Thyroid gland (tissue), 4 donors: ENCODE measurements at regions not wholly inside any gene's neighbourhood (a gene's known extent, or its start where the extent isn't known, plus 50 kb on each side); places are given as distances from the start of the nearest gene placed in this dataset.

Experiments used
- CTCF ChIP-seq, 6 experiments: fragments of 200-600 bp in 3 of 6; fragments of 450-650 bp in 3 of 6; sonication (generic) in 3 of 6; IDR thresholded peaks; one replicate each; pipeline ENCODE4 v1.5.1; 2016 to 2019; ENCODE audit warnings: antibody characterized with exemption in 6 of 6, mild to moderate bottlenecking in 2 of 6, inconsistent platforms in 1 of 6, moderate library complexity in 1 of 6
- POLR2A ChIP-seq, 2 donors: fragments of 450-650 bp; IDR thresholded peaks; one replicate each; pipeline ENCODE4 v1.6.1; 2017; ENCODE audit warnings: antibody characterized with exemption in 2 of 2, mild to moderate bottlenecking in 2 of 2, moderate library complexity in 1 of 2

- TF ChIP-seq CTCF (IDR thresholded peaks at IDR 0.05) (no peak), POLR2A (IDR thresholded peaks at IDR 0.05) (no peak)
Observed at GRCh38 chr5:104053353-104053649, 490.7 kb upstream of the NUDT12 start.
